ENCODE measurements at regions not wholly inside any gene's neighbourhood (a gene's known extent, or its start where the extent isn't known, plus 50 kb on each side); places are given as distances from the start of the nearest gene placed in this dataset.
"Not testable (repeated sequence)": the region's sequence is repeated elsewhere in the genome, so short reads cannot be mapped to it uniquely, and the experiment has no call there.

- intact Hi-C loops (cut with micrococcal nuclease): no loop called here
Observed at GRCh38 chr11:135015966-135016365, 603.9 kb upstream of the B3GAT1 start.

DNA sequence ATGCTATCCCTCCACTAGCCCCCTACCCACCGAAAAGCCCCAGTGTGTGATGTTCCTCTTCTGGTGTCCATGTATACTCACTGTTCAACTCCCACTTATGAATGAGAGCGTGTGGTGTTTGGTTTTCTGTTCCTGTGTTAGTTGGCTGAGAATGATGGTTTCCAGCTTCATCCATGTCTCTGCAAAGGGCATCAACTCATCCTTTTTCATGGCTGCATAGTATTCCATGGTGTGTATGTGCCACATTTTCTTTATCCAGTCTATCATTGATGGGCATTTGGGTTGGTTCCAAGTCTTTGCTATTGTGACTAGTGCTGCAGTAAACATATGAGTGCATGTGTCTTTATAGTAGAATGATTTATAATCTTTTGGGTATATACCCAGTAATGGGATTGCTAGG is 599.3 kb upstream of the B3GAT1 start:
- intact Hi-C loops (cut with micrococcal nuclease): not testable (repeated sequence)

DNA sequence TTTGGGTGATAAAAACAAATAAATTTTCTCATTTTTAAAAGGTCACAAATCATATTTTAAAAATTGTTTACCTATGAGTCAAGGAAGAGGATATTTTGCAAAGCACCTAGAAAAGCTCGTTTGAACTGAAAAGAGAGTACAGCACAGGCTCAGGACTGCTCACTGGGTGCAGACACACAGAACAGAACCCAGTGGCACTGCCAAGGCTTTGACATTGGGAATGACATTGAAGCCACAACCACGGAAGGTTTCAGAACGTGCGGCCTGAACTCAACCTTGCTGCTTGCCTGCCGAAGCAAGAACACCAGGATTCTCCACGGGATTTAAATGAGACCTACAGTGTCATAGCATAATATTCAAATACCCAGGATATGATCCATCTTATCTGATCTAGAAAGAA is 597.1 kb upstream of the B3GAT1 start:
- intact Hi-C loops (cut with micrococcal nuclease): no loop called here

GRCh38 chr11:135008412-135008811 is 596.4 kb upstream of the B3GAT1 start:
- intact Hi-C loops (cut with micrococcal nuclease): no loop called here

DNA sequence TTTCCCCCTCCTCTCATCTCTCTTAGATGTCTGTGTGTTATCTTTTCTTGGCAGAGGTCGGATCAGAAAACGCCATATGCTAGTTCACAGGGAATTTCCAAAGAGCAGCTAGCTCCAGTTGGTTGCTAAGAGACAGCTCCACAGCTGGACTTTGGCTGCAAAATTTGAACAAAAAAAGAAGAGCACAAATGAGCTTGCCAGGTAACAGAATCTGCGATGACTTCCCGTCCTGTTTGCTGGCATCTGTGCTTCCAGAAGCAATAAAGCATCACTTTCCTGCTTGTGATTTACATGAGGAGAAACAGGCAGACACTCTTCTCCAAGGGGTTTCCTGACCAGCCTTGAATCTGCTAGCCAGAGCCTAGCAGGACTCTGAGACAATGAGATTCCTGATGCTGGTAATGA is 596.0 kb upstream of the B3GAT1 start:
- intact Hi-C loops (cut with micrococcal nuclease): no loop called here

- intact Hi-C loops (cut with micrococcal nuclease): no loop called here
Observed at GRCh38 chr11:135006800-135007199, 594.8 kb upstream of the B3GAT1 start.

GRCh38 chr11:135004495-135004894 is 592.5 kb upstream of the B3GAT1 start:
- intact Hi-C loops (cut with micrococcal nuclease): no loop called here

DNA sequence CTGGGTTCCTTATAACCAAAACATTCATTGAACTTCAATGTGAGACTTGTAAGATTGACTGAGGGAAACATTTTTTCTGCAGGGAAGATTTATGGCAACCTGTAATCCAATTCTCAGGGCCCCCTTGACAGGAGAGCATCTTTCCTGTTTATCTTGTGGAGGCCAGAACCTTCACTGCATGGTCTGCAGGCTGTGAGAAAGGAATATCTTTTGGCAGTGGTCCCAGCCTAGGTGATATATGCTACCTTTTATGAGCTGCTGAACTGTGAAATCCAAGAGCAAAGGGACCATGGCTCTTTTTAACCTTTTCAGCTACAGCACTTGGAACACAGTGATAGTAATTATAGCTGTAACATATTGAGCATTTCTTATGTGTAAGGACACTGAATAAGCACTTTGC is 590.2 kb upstream of the B3GAT1 start:
- intact Hi-C loops (cut with micrococcal nuclease): no loop called here

GRCh38 chr11:135001581-135001980 is 589.5 kb upstream of the B3GAT1 start:
- intact Hi-C loops (cut with micrococcal nuclease): no loop called here

DNA sequence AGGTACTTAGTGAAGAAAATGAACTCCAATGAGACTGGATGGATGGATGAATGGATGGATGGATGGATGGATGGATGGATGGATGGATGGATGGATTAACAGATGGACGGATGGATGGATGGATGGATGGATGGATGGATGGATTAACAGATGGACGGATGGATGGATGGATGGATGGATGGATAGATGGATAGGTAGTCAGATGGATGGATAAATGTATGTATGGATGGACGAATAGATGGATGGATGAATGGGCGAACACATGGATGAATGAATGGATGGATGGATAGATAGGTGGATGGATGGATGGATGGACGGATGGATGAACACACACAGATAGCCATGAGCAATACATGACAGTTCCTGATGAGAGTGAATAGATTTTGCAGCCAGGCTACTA is 589.0 kb upstream of the B3GAT1 start:
- intact Hi-C loops (cut with micrococcal nuclease): not testable (repeated sequence)

- intact Hi-C loops (cut with micrococcal nuclease): no loop called here
Observed at GRCh38 chr11:134999590-134999989, 587.5 kb upstream of the B3GAT1 start.

- intact Hi-C loops (cut with micrococcal nuclease): no loop called here
Observed at GRCh38 chr11:134997652-134998320, 585.7 kb upstream of the B3GAT1 start.

DNA sequence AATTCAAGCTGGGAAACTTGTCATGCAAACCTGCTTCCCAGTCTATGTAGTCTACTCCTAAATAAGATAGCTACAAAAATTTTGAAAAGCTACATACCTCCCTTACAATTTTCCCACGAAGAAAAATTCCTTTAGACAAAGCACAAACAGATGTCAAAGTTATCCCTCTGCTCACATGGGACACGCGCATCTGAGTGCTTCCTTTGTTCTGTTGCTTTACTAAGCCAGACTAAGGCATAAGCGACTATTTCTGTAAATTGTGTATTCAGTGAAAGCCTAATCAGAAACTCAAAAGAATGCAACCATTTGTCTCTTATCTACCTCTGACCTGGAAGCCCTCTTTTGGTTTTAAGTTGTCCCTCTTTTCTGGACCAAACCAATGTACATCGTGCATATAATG is 583.7 kb upstream of the B3GAT1 start:
- intact Hi-C loops (cut with micrococcal nuclease): no loop called here

GRCh38 chr11:134994431-134994830 is 582.4 kb upstream of the B3GAT1 start:
- intact Hi-C loops (cut with micrococcal nuclease): no loop called here

DNA sequence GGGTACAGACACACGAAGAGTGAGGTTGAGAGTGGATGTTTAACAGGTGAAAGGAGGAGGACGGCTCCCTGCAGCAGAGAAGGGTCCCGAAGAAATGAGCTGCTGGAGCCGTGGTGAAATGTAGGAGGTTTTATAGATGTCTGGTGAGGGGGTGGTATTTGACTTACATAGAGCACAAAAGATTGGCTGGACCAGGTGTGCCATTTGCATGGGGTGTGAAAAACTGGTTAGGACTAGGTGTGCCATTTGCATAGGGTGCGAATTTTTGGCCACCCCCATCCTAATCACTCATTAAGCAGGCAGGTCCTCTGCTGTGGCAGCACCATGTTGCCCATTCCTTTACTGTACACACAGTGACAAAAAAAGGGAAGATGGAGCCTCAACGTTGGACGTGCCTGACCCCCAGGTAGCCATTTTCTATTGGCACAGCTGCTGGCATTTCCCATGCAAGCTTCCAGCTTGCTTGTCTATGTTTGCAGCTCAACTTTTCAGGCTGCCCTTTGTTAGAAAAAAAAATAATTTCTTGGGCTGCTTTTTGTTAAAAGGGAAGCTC is 581.7 kb upstream of the B3GAT1 start:
- intact Hi-C loops (cut with micrococcal nuclease): no loop called here

GRCh38 chr11:134992981-134993380 is 580.9 kb upstream of the B3GAT1 start:
- intact Hi-C loops (cut with micrococcal nuclease): no loop called here

GRCh38 chr11:134988495-134988894 is 576.5 kb upstream of the B3GAT1 start:
- intact Hi-C loops (cut with micrococcal nuclease): no loop called here

GRCh38 chr11:134987822-134988221 is 575.8 kb upstream of the B3GAT1 start:
- intact Hi-C loops (cut with micrococcal nuclease): no loop called here

- intact Hi-C loops (cut with micrococcal nuclease): no loop called here
Observed at GRCh38 chr11:134987223-134987768, 575.3 kb upstream of the B3GAT1 start.

DNA sequence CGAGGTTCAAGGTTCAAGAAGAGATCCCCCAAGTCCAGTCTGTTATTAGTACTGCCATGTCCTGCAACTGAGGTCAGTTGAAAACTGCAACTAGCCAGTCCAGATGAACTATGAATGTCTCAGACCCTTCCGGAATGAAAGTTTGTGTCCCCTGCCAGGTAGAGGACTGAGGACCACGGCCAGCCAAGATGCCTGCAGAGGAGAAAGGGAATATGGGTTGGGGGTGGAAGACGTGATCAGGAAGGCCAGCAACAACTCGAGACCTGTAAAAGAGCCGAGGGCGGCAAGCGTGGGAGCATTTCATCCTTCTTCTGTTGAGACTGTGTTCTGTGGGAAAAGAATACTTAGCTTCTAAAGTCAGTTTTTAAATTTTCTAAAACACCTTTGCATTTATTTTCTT is 572.4 kb upstream of the B3GAT1 start:
- intact Hi-C loops (cut with micrococcal nuclease): no loop called here

GRCh38 chr11:134982432-134982831 is 570.4 kb upstream of the B3GAT1 start:
- intact Hi-C loops (cut with micrococcal nuclease): not testable (repeated sequence)

DNA sequence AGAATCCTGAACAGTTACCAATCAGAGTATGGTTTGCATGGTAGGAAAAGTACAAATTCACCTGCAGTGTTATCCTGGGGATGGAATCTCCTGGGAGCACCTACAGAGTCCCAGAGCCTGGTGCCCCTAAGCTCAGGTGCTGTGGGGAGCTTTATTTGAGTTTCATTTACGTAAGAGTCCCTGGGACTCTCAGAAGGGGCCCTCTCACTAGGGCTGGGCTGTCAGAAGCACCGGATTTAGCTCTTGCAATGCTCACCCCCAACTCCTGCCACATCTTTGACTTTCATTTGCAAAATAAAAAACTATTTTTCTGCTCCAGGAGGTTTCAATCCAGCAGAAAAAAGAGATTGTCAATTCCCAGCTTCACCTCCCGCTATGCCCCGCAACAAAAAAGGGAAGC is 569.8 kb upstream of the B3GAT1 start:
- intact Hi-C loops (cut with micrococcal nuclease): no loop called here
